RWPE2 (cell line): ENCODE measurements at regions not wholly inside any gene's neighbourhood (a gene's known extent, or its start where the extent isn't known, plus 50 kb on each side); places are given as distances from the start of the nearest gene placed in this dataset.

ENCODE experiments used
- ATAC-seq: fragments of 200-7000 bp; cut with Tn5 transposase; 3 replicates; pipeline ENCODE4 v1.9.1; 2021; ENCODE audit warnings: low read depth
- DNase-seq: peaks from one replicate; pipeline ENCODE4 v3.0.0-alpha.2; 2020; ENCODE audit warnings: low spot score
- H3K27ac ChIP-seq: fragments of 450-650 bp; 2 replicates; pipeline ENCODE4 v1.5.1; 2017; ENCODE audit warnings: mild to moderate bottlenecking; ENCODE audit not compliant: poor library complexity, severe bottlenecking
- H3K27me3 ChIP-seq: fragments of 250-450 bp; sonication (Bioruptor Pico); 2 replicates; pipeline ENCODE4 v1.5.1; 2021; ENCODE audit warnings: mild to moderate bottlenecking, moderate library complexity; ENCODE audit not compliant: insufficient read depth, poor library complexity, severe bottlenecking
- H3K36me3 ChIP-seq: fragments of 250-450 bp; sonication (Bioruptor Pico); 2 replicates; pipeline ENCODE4 v1.5.1; 2020; ENCODE audit warnings: low read depth, mild to moderate bottlenecking, moderate library complexity
- H3K4me1 ChIP-seq: fragments of 250-450 bp; sonication (Bioruptor Pico); 2 replicates; pipeline ENCODE4 v1.5.1; 2021; ENCODE audit warnings: mild to moderate bottlenecking, moderate library complexity; ENCODE audit not compliant: insufficient read depth, poor library complexity, severe bottlenecking
- H3K4me3 ChIP-seq: fragments of 250-450 bp; sonication (Bioruptor Pico); 2 replicates; pipeline ENCODE4 v1.5.1; 2021; ENCODE audit warnings: mild to moderate bottlenecking, moderate library complexity; ENCODE audit not compliant: severe bottlenecking
- H3K9me3 ChIP-seq: fragments of 250-450 bp; sonication (Bioruptor Pico); 2 replicates; pipeline ENCODE4 v1.5.1; 2021; ENCODE audit warnings: mild to moderate bottlenecking, moderate library complexity; ENCODE audit not compliant: severe bottlenecking
- CTCF ChIP-seq: fragments of 450-650 bp; IDR thresholded peaks from one replicate; pipeline ENCODE4 v1.5.1; 2017; ENCODE audit warnings: mild to moderate bottlenecking, moderate library complexity; ENCODE audit not compliant: poor library complexity, severe bottlenecking

- no peak for ATAC-seq
- no peak for TF ChIP-seq CTCF
Measured at GRCh38 chr2:240346015-240346752, 89.3 kb upstream of the GPC1 start.

GRCh38 chr2:240346753-240347372 lies 88.6 kb upstream of the GPC1 start:
- Histone ChIP-seq H3K36me3 (no peaks in the 10 kb centered on the region), H3K9me3 (no peaks in the 10 kb centered on the region), H3K27me3 (no peaks in the 10 kb centered on the region), H3K4me1 (no peaks in the 10 kb centered on the region), H3K4me3 (no peak overlapping the region), H3K27ac (no peak overlapping the region)
- no peak for ATAC-seq
- peak; percentile 45 for DNase-seq
- TF ChIP-seq CTCF, result no peak

More at GRCh38 chr2:240346015-240346752, 89.3 kb upstream of the GPC1 start:
- no peaks in the 10 kb centered on the region for H3K4me1 ChIP-seq
- no peak overlapping the region for H3K27ac ChIP-seq
- H3K36me3 ChIP-seq, result no peaks in the 10 kb centered on the region
- DNase-seq, result peak; percentile 26
- no peak overlapping the region for H3K4me3 ChIP-seq
- no peaks in the 10 kb centered on the region for H3K9me3 ChIP-seq
- H3K27me3 ChIP-seq, result no peaks in the 10 kb centered on the region

- no peak for ATAC-seq
- TF ChIP-seq CTCF, result no peak
Measured at GRCh38 chr2:240347373-240347940, 88.0 kb upstream of the GPC1 start.

GRCh38 chr2:240347949-240348500 lies 87.4 kb upstream of the GPC1 start:
- DNase-seq (no peak), ATAC-seq (no peak)
- no peak overlapping the region for H3K27ac ChIP-seq
- H3K4me3 ChIP-seq, result no peak overlapping the region
- no peaks in the 10 kb centered on the region for H3K36me3 ChIP-seq
- no peaks in the 10 kb centered on the region for H3K9me3 ChIP-seq
- no peaks in the 10 kb centered on the region for H3K27me3 ChIP-seq
- TF ChIP-seq CTCF, result no peak
- no peaks in the 10 kb centered on the region for H3K4me1 ChIP-seq

More at GRCh38 chr2:240347373-240347940, 88.0 kb upstream of the GPC1 start:
- Histone ChIP-seq H3K9me3 (no peaks in the 10 kb centered on the region), H3K4me3 (no peak overlapping the region), H3K36me3 (no peaks in the 10 kb centered on the region), H3K27ac (no peak overlapping the region), H3K27me3 (no peaks in the 10 kb centered on the region), H3K4me1 (no peaks in the 10 kb centered on the region)
- DNase-seq, result peak; percentile 46
